GM12878 (cell line): ENCODE measurements at regions not wholly inside any gene's neighbourhood (a gene's known extent, or its start where the extent isn't known, plus 50 kb on each side); places are given as distances from the start of the nearest gene placed in this dataset.

ENCODE experiments used
- ATAC-seq: fragments of 200-7000 bp; cut with Tn5 transposase; 3 replicates; pipeline ENCODE4 v1.9.1; 2020; ENCODE audit warnings: mild to moderate bottlenecking, moderate library complexity
- BruUV-seq: library from RNA; stranded (reverse); fragments of 400-500 nt; replicated peaks from 2 replicates; lab custom pipeline; 2021; lab: Mats Ljungman, UMichigan
- CTCF ChIA-PET: fragments of 300-600 bp; sonication (Branson Sonifier 250); formaldehyde crosslinking; extraction: SDS; loops from one replicate; lab custom pipeline; 2021; ENCODE audit warnings: inconsistent platforms; lab: Yijun Ruan, JAX
- POLR2A ChIA-PET: fragments of 350-600 bp; formaldehyde crosslinking; extraction: SDS; loops from one replicate; lab custom pipeline; 2021; ENCODE audit warnings: inconsistent platforms; lab: Charles Lee
- RAD21 ChIA-PET: fragments of 300-600 bp; sonication (Branson Sonifier 250); formaldehyde crosslinking; loops from one replicate; lab custom pipeline; 2023; ENCODE audit warnings: antibody characterized with exemption; ENCODE audit not compliant: unreplicated experiment; lab: Charles Lee
- SMC1A ChIA-PET: fragments of 300-600 bp; sonication (Branson Sonifier 250); formaldehyde crosslinking; loops from one replicate; lab custom pipeline; 2023; ENCODE audit not compliant: unreplicated experiment, uncharacterized antibody; lab: Charles Lee
- DNase-seq: peaks from one replicate; pipeline ENCODE4 v3.0.0-alpha.2; 2011; ENCODE audit warnings: low read depth, low spot score
- FAIRE-seq: peaks from 3 replicates; lab custom pipeline; 2011; peaks lifted over from hg19 to GRCh38; lab: Jason Lieb, UNC
- H2AFZ ChIP-seq: 2 replicates; pipeline ENCODE4 v1.6.0; 2011; ENCODE audit warnings: low read depth, low read length, control low read depth; ENCODE audit not compliant: control insufficient read depth
- H3K27ac ChIP-seq: 2 replicates; pipeline ENCODE4 v1.5.1; 2011; ENCODE audit warnings: control low read depth; ENCODE audit not compliant: control insufficient read depth, insufficient read depth
- H3K27me3 ChIP-seq, 2 experiments: replicated peaks in 1 of 2; 2 replicates each; pipeline versions ENCODE4 v1.6.0 to v1.6.1; 2011; ENCODE audit warnings: low read length in 1 of 2; ENCODE audit not compliant: control insufficient read depth in 2 of 2, insufficient read depth in 2 of 2
- H3K36me3 ChIP-seq, 2 experiments: 2 replicates each; pipeline ENCODE4 v1.5.1; 2011; ENCODE audit warnings: low read length in 1 of 2; ENCODE audit not compliant: control insufficient read depth in 2 of 2, insufficient read depth in 2 of 2
- H3K4me1 ChIP-seq: 2 replicates; pipeline ENCODE4 v1.6.1; 2011; ENCODE audit warnings: mild to moderate bottlenecking, low read length, moderate library complexity, mixed read lengths; ENCODE audit not compliant: control insufficient read depth, insufficient read depth
- H3K4me2 ChIP-seq: 2 replicates; pipeline ENCODE4 v1.6.0; 2011; ENCODE audit warnings: control low read depth; ENCODE audit not compliant: control insufficient read depth, insufficient read depth
- H3K4me3 ChIP-seq: fragments of 200-600 bp; sonication (generic); 2 replicates; pipeline ENCODE4 v1.5.1; 2016
- H3K79me2 ChIP-seq: 2 replicates; pipeline ENCODE4 v1.6.0; 2011; ENCODE audit warnings: low read length; ENCODE audit not compliant: control insufficient read depth, insufficient read depth
- H3K9ac ChIP-seq: 2 replicates; pipeline ENCODE4 v1.8.0; 2011; ENCODE audit warnings: low read length, control low read depth, mixed read lengths; ENCODE audit not compliant: control insufficient read depth, insufficient read depth
- H3K9me3 ChIP-seq: replicated peaks from 3 replicates; pipeline ENCODE4 v1.5.1; 2011; ENCODE audit warnings: mild to moderate bottlenecking, low read length; ENCODE audit not compliant: control insufficient read depth, insufficient read depth
- H4K20me1 ChIP-seq: 2 replicates; pipeline ENCODE4 v1.6.0; 2011; ENCODE audit not compliant: control insufficient read depth, insufficient read depth
- BMI1 ChIP-seq: fragments of 450-650 bp; IDR thresholded peaks from 2 replicates; pipeline ENCODE4 v1.6.1; 2016; ENCODE audit warnings: mild to moderate bottlenecking, moderate library complexity, borderline replicate concordance
- ETV6 ChIP-seq, 2 experiments: fragments of 450-650 bp in 1 of 2; IDR thresholded peaks in 1 of 2; conservative IDR thresholded peaks in 1 of 2; 2 replicates each; pipeline ENCODE4 v1.6.1; 2014; ENCODE audit warnings: antibody characterized with exemption in 1 of 2, borderline replicate concordance in 1 of 2, low read depth in 1 of 2, mild to moderate bottlenecking in 1 of 2, moderate library complexity in 1 of 2
- KDM1A ChIP-seq: fragments of 200-600 bp; sonication (generic); IDR thresholded peaks from 2 replicates; pipeline ENCODE4 v1.6.1; 2016; ENCODE audit warnings: borderline replicate concordance
- LARP7 ChIP-seq: fragments of 450-650 bp; IDR thresholded peaks from 2 replicates; pipeline ENCODE4 v1.6.1; 2017; ENCODE audit warnings: mild to moderate bottlenecking
- MTA2 ChIP-seq: fragments of 450-650 bp; IDR thresholded peaks from 2 replicates; pipeline ENCODE4 v1.6.1; 2016; ENCODE audit warnings: low read depth, mild to moderate bottlenecking, moderate library complexity
- MYC ChIP-seq: IDR thresholded peaks from 2 replicates; pipeline ENCODE4 v1.6.1; 2011; ENCODE audit warnings: mild to moderate bottlenecking, low read length, moderate library complexity, inconsistent platforms; ENCODE audit not compliant: insufficient read depth, insufficient replicate concordance, insufficient read length, severe bottlenecking
- NR2F1 ChIP-seq: fragments of 450-650 bp; conservative IDR thresholded peaks from 2 replicates; pipeline ENCODE4 v1.6.1; 2017; ENCODE audit warnings: mild to moderate bottlenecking
- PML ChIP-seq: IDR thresholded peaks from 2 replicates; pipeline ENCODE4 v1.6.1; 2012; ENCODE audit warnings: low read length, inconsistent platforms
- RAD51 ChIP-seq: fragments of 450-650 bp; IDR thresholded peaks from 2 replicates; pipeline ENCODE4 v1.6.1; 2016; ENCODE audit warnings: moderate library complexity, mild to moderate bottlenecking, inconsistent platforms
- RBBP5 ChIP-seq: fragments of 200-600 bp; sonication (generic); conservative IDR thresholded peaks from 2 replicates; pipeline ENCODE4 v1.6.1; 2016
- STAT1 ChIP-seq: fragments of 450-650 bp; conservative IDR thresholded peaks from 2 replicates; pipeline ENCODE4 v1.6.1; 2014; ENCODE audit warnings: antibody characterized with exemption, mild to moderate bottlenecking
- SUPT20H ChIP-seq: IDR thresholded peaks from 2 replicates; pipeline ENCODE4 v1.6.1; 2011; ENCODE audit warnings: low read depth, mild to moderate bottlenecking, low read length, moderate library complexity, borderline replicate concordance; ENCODE audit not compliant: control insufficient read depth
- WRNIP1 ChIP-seq: IDR thresholded peaks from 2 replicates; pipeline ENCODE4 v1.6.1; 2011; ENCODE audit warnings: low read depth, low read length, improper control_type of control experiment, borderline replicate concordance
- ZNF622 ChIP-seq: fragments of 450-650 bp; IDR thresholded peaks from 2 replicates; pipeline ENCODE4 v1.6.1; 2017; ENCODE audit warnings: mild to moderate bottlenecking, inconsistent platforms
- WGBS: methylation state at CpG from one replicate; pipeline ENCODE4 v1.1.6; 2016; ENCODE audit warnings: low lambda C conversion rate; ENCODE audit not compliant: insufficient replicate concordance, insufficient coverage; ENCODE audit errors: missing lambda C conversion rate; 5-methylcytosine and 5-hydroxymethylcytosine counted together
- in situ Hi-C: fragments of 300-500 bp; cut with MboI; formaldehyde crosslinking; loops from 9 replicates; pipeline ENCODE4 v1.14.3; 2018; ENCODE audit warnings: mixed read lengths
- intact Hi-C: fragments of 100-400 bp; cut with micrococcal nuclease; formaldehyde crosslinking; loops from one replicate; pipeline ENCODE4 v1.14.2; 2022; ENCODE audit not compliant: unreplicated experiment
- TF ChIP-seq, protein P1 (sequence below): fragments of 450-650 bp; IDR thresholded peaks from 2 replicates; pipeline ENCODE4 v1.6.1; 2017; ENCODE audit warnings: mild to moderate bottlenecking

DNA sequence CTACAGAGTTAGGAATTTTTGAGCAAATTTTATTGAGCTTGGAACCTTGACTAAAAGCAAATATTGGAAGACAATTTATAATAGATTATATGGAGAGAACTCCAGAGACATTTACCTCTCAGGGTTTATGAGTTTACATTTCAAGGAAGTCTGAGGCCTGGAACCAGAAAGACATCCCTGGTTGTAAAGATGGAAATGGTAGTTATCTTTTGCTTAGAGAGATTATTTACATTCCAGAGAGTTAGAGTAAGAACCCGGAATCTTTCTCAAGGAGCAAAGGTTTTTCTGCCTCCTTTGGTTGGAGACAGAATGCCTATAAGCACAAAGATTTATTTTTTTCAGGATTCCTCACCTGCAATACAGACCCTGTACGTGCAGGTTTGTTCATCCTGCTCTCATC is 458.1 kb downstream of the TBL1XR1 start:
- H3K9me3 ChIP-seq: no peaks in the 10 kb centered on the region
- no peaks in the 10 kb centered on the region for H4K20me1 ChIP-seq
- H3K27me3 ChIP-seq: no peaks in the 10 kb centered on the region
- in situ Hi-C loops: no loop called here
- ChIA-PET CTCF (no interaction called here), RAD21 (no interaction called here), POLR2A (no interaction called here), SMC1A (no interaction called here)
- FAIRE-seq (no peak), DNase-seq (no peak), ATAC-seq (no peak)
- intact Hi-C loops: no loop called here
- H3K79me2 ChIP-seq: no peaks in the 10 kb centered on the region
- no peak overlapping the region for H3K4me2 ChIP-seq
- no peak overlapping the region for H2AFZ ChIP-seq
- no peaks in the 10 kb centered on the region for H3K36me3 ChIP-seq
- no peak overlapping the region for H3K9ac ChIP-seq
- no peak overlapping the region for H3K4me3 ChIP-seq
- WGBS: 3% methylated on average over 2 of the region's 2 CpGs
- TF ChIP-seq ETV6 (conservative IDR thresholded peaks at IDR 0.05 in 1 of 2, IDR thresholded peaks at IDR 0.05 in 1 of 2; ENCODE audit: borderline replicate concordance in 1 of 2, low read depth in 1 of 2) (no peak), STAT1 (no peak), MYC (no peak)
- no peak overlapping the region for H3K27ac ChIP-seq
- no TSS peak for BruUV-seq
- no peaks in the 10 kb centered on the region for H3K4me1 ChIP-seq

DNA sequence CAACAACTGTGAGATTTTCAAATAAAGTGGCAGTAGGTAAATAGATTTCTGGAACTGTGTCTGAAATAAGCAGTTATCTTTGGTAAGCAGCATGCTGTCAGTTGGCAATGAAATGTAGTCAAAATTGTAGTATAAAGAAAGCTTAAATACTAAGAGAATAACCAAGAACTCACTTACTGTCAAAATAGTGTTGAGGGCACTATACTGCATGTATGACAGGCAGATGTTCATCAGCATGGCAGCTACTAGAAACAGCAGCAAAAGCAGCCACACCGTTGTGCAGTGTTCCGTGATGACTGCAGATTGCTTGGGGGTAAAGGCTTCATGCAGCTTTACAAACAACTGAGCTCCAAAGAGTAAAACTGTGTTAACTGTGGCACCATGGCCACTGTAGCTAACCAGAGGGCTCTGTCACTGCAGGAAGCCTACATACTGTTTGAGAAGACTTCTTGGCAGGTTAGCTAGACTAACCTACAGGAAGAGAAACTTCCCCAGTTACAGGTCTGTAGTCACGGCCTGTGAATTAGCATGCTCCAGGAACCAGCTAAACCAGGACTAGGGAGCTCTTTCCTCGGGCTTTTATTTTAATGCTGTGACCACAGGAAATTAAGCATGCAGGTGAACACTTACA is 459.7 kb downstream of the TBL1XR1 start:
- Histone ChIP-seq H4K20me1 (no peaks in the 10 kb centered on the region), H3K9ac (no peak overlapping the region), H3K36me3 (no peaks in the 10 kb centered on the region), H3K4me1 (no peaks in the 10 kb centered on the region), H2AFZ (no peak overlapping the region), H3K4me3 (no peak overlapping the region), H3K4me2 (no peak overlapping the region), H3K9me3 (no peaks in the 10 kb centered on the region), H3K79me2 (no peaks in the 10 kb centered on the region), H3K27me3 (no peaks in the 10 kb centered on the region), H3K27ac (no peak overlapping the region)
- DNase-seq (no peak), ATAC-seq (no peak), FAIRE-seq (no peak)
- 32% methylated on average over 4 of the region's 4 CpGs for WGBS
- in situ Hi-C loops: no loop called here
- ChIA-PET CTCF (interaction anchor here (1.0 kb wide), 1 partner anchor 70 kb away, joined by 3 read pairs; no protein-coding TSS in a partner anchor), RAD21 (no interaction called here), POLR2A (no interaction called here), SMC1A (interaction anchor here (0.7 kb wide), 1 partner anchor 102 kb away, joined by 3 read pairs; no protein-coding TSS in a partner anchor)
- intact Hi-C loops: no loop called here
- BruUV-seq: no TSS peak
- TF ChIP-seq, protein P1, sequence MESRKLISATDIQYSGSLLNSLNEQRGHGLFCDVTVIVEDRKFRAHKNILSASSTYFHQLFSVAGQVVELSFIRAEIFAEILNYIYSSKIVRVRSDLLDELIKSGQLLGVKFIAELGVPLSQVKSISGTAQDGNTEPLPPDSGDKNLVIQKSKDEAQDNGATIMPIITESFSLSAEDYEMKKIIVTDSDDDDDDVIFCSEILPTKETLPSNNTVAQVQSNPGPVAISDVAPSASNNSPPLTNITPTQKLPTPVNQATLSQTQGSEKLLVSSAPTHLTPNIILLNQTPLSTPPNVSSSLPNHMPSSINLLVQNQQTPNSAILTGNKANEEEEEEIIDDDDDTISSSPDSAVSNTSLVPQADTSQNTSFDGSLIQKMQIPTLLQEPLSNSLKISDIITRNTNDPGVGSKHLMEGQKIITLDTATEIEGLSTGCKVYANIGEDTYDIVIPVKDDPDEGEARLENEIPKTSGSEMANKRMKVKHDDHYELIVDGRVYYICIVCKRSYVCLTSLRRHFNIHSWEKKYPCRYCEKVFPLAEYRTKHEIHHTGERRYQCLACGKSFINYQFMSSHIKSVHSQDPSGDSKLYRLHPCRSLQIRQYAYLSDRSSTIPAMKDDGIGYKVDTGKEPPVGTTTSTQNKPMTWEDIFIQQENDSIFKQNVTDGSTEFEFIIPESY: no peak
- TF ChIP-seq SUPT20H (no peak), NR2F1 (no peak), MTA2 (no peak), ZNF622 (no peak), WRNIP1 (no peak), PML (no peak), RAD51 (no peak), LARP7 (no peak), RBBP5 (no peak), BMI1 (no peak), KDM1A (no peak)
